Endothelial cell of umbilical vein (primary cell): ENCODE measurements at regions not wholly inside any gene's neighbourhood (a gene's known extent, or its start where the extent isn't known, plus 50 kb on each side); places are given as distances from the start of the nearest gene placed in this dataset.

Experiments used
- BruUV-seq: library from RNA; stranded (reverse); fragments of 400-500 nt; replicated peaks from 2 replicates; lab custom pipeline; 2021; lab: Mats Ljungman, UMichigan
- CTCF ChIA-PET: fragments of 300-600, 350-600 bp; sonication (Branson Sonifier 250); formaldehyde crosslinking; loops from one replicate; lab custom pipeline; 2021; ENCODE audit warnings: antibody characterized with exemption, inconsistent platforms; lab: Charles Lee
- POLR2A ChIA-PET: fragments of 300-600, 350-600 bp; sonication (Branson Sonifier 250); formaldehyde crosslinking; loops from one replicate; lab custom pipeline; 2021; ENCODE audit warnings: antibody characterized with exemption, inconsistent platforms; lab: Charles Lee
- DNase-seq: peaks from one replicate; pipeline ENCODE4 v3.0.0-alpha.2; 2011; ENCODE audit warnings: low read depth, low spot score
- FAIRE-seq: peaks from 2 replicates; lab custom pipeline; 2011; peaks lifted over from hg19 to GRCh38; lab: Jason Lieb, UNC
- H2AFZ ChIP-seq: 2 replicates; pipeline ENCODE4 v1.6.0; 2012; ENCODE audit warnings: low read depth, low read length, control low read depth, inconsistent platforms
- H3K27ac ChIP-seq: 2 replicates; pipeline ENCODE4 v1.5.1; 2011; ENCODE audit warnings: low read depth, mild to moderate bottlenecking, control low read depth, low read length, moderate library complexity; ENCODE audit not compliant: insufficient read depth
- H3K27me3 ChIP-seq, 2 experiments: 2 replicates each; pipeline versions ENCODE4 v1.6.0 to v1.6.1; 2011; ENCODE audit warnings: low read length in 2 of 2, mixed read lengths in 1 of 2; ENCODE audit not compliant: control insufficient read depth in 2 of 2, insufficient read depth in 2 of 2
- H3K36me3 ChIP-seq, 2 experiments: 2 replicates in 1 of 2; 3 replicates in 1 of 2; pipeline ENCODE4 v1.5.1; 2011; ENCODE audit warnings: low read length in 2 of 2, mild to moderate bottlenecking in 1 of 2, moderate library complexity in 1 of 2; ENCODE audit not compliant: control insufficient read depth in 2 of 2, insufficient read depth in 2 of 2; ENCODE audit errors: extremely low read depth in 1 of 2
- H3K4me1 ChIP-seq: 3 replicates; pipeline ENCODE4 v1.5.1; 2011; ENCODE audit warnings: mild to moderate bottlenecking, low read length; ENCODE audit not compliant: control insufficient read depth, insufficient read depth; ENCODE audit errors: extremely low read depth
- H3K4me2 ChIP-seq: 2 replicates; pipeline ENCODE4 v1.6.1; 2011; ENCODE audit warnings: low read length, control low read depth, mixed read lengths; ENCODE audit not compliant: insufficient read depth
- H3K4me3 ChIP-seq, 3 experiments: fragments of 200-600 bp in 1 of 3; sonication (generic), shearing (Covaris generic) in 1 of 3; replicated peaks in 1 of 3; 2 replicates each; pipeline ENCODE4 v1.5.1; 2011 to 2016; ENCODE audit warnings: control low read depth in 3 of 3, low read length in 3 of 3, mild to moderate bottlenecking in 2 of 3, inconsistent platforms in 1 of 3, low read depth in 1 of 3, moderate library complexity in 1 of 3; ENCODE audit not compliant: insufficient read depth in 1 of 3
- H3K79me2 ChIP-seq: 2 replicates; pipeline ENCODE4 v1.6.0; 2012; ENCODE audit warnings: low read length, inconsistent platforms; ENCODE audit not compliant: control insufficient read depth, insufficient read depth
- H3K9ac ChIP-seq: replicated peaks from 2 replicates; pipeline ENCODE3; 2011; ENCODE audit warnings: low read length, control low read depth; ENCODE audit not compliant: insufficient read depth; ENCODE audit errors: extremely low read depth
- H3K9me1 ChIP-seq: replicated peaks from 3 replicates; pipeline ENCODE4 v1.6.0; 2011; ENCODE audit warnings: mild to moderate bottlenecking, low read length; ENCODE audit not compliant: control insufficient read depth, insufficient read depth; ENCODE audit errors: extremely low read depth
- H3K9me3 ChIP-seq: replicated peaks from 2 replicates; pipeline ENCODE4 v1.5.1; 2012; ENCODE audit warnings: low read length, inconsistent platforms; ENCODE audit not compliant: control insufficient read depth, insufficient read depth
- H4K20me1 ChIP-seq: replicated peaks from 2 replicates; pipeline ENCODE3; 2011; ENCODE audit warnings: mild to moderate bottlenecking, low read length; ENCODE audit not compliant: control insufficient read depth, insufficient read depth; ENCODE audit errors: extremely low read depth
- CTCF ChIP-seq, 2 donors: IDR thresholded peaks; 1 replicate in 1 of 2; 2 replicates in 1 of 2; pipeline ENCODE4 v1.5.1; 2011; ENCODE audit warnings: low read length in 2 of 2, mild to moderate bottlenecking in 2 of 2, moderate library complexity in 2 of 2, control low read depth in 1 of 2, inconsistent platforms in 1 of 2, low read depth in 1 of 2; ENCODE audit not compliant: insufficient read depth in 1 of 2; ENCODE audit errors: extremely low read depth in 1 of 2
- EZH2 ChIP-seq: IDR thresholded peaks from 2 replicates; pipeline ENCODE4 v1.6.1; 2012; ENCODE audit warnings: borderline replicate concordance, low read depth, mild to moderate bottlenecking, moderate library complexity, low read length, inconsistent platforms; ENCODE audit not compliant: severe bottlenecking
- FOS ChIP-seq: IDR thresholded peaks from 2 replicates; pipeline ENCODE4 v1.6.1; 2011; ENCODE audit warnings: mild to moderate bottlenecking, low read length, moderate library complexity, borderline replicate concordance; ENCODE audit not compliant: insufficient read depth
- GATA2 ChIP-seq: IDR thresholded peaks from 2 replicates; pipeline ENCODE4 v1.7.0; 2011; ENCODE audit warnings: low read depth, mild to moderate bottlenecking, moderate library complexity, mixed read lengths, low read length; ENCODE audit not compliant: insufficient read length, insufficient read depth
- JUN ChIP-seq: IDR thresholded peaks from 2 replicates; pipeline ENCODE4 v1.6.1; 2011; ENCODE audit warnings: borderline replicate concordance, low read depth; ENCODE audit not compliant: insufficient read length, insufficient read depth
- MAX ChIP-seq: IDR thresholded peaks from 2 replicates; pipeline ENCODE4 v1.6.1; 2011; ENCODE audit not compliant: insufficient read depth, insufficient read length
- MYC ChIP-seq: IDR thresholded peaks from one replicate; pipeline ENCODE4 v1.6.1; 2011; ENCODE audit warnings: mild to moderate bottlenecking, low read depth, low read length
- POLR2A ChIP-seq: IDR thresholded peaks from 2 replicates; pipeline ENCODE4 v1.6.1; 2012; ENCODE audit warnings: low read depth, mild to moderate bottlenecking, control low read depth, low read length
- POLR2AphosphoS5 ChIP-seq: IDR thresholded peaks from 2 replicates; pipeline ENCODE4 v1.6.1; 2012; ENCODE audit warnings: low read depth, mild to moderate bottlenecking, control low read depth, low read length, moderate library complexity; ENCODE audit not compliant: insufficient read depth
- dilution Hi-C: fragments of 300-500 bp; cut with MboI; formaldehyde crosslinking; loops from one replicate; pipeline ENCODE4 v1.15.0; 2019; ENCODE audit warnings: low sequenced_read_pairs; ENCODE audit not compliant: extremely low pct_ligation_motif_present
- intact Hi-C: fragments of 100-400 bp; cut with micrococcal nuclease; formaldehyde crosslinking; loops from one replicate; pipeline ENCODE4 v1.10.0; 2022

- BruUV-seq = no TSS peak
- Histone ChIP-seq H3K4me1 (no peaks in the 10 kb centered on the region), H3K9me1 (no peaks in the 10 kb centered on the region), H3K27ac (no peak overlapping the region), H3K4me2 (no peak overlapping the region), H3K9ac (no peak overlapping the region), H3K4me3 (no peak overlapping the region), H3K9me3 (no peaks in the 10 kb centered on the region), H4K20me1 (no peaks in the 10 kb centered on the region), H3K79me2 (no peaks in the 10 kb centered on the region), H3K36me3 (no peaks in the 10 kb centered on the region), H3K27me3 (no peaks in the 10 kb centered on the region), H2AFZ (no peak overlapping the region)
- POLR2A ChIA-PET = no interaction called here
- TF ChIP-seq CTCF (IDR thresholded peaks at IDR 0.05; ENCODE audit: extremely low read depth in 1 of 2, insufficient read depth in 1 of 2, low read depth in 1 of 2, low read length in 2 of 2) = no peak
- TF ChIP-seq FOS = no peak
- TF ChIP-seq GATA2 = no peak
- TF ChIP-seq POLR2AphosphoS5 = no peak
- no peak for TF ChIP-seq MYC
- TF ChIP-seq POLR2A = no peak
- no peak for TF ChIP-seq MAX
- no peak for TF ChIP-seq EZH2
- TF ChIP-seq JUN = no peak
- CTCF ChIA-PET = no interaction called here
- FAIRE-seq = no peak
- no peak for DNase-seq
- dilution Hi-C loops = no loop called here
- intact Hi-C loops = no loop called here
Measured at GRCh38 chr12:13594731-13595514, 386.5 kb downstream of the GRIN2B start.
